ENCODE measurements at regions not wholly inside any gene's neighbourhood (a gene's known extent, or its start where the extent isn't known, plus 50 kb on each side); places are given as distances from the start of the nearest gene placed in this dataset.

DNA sequence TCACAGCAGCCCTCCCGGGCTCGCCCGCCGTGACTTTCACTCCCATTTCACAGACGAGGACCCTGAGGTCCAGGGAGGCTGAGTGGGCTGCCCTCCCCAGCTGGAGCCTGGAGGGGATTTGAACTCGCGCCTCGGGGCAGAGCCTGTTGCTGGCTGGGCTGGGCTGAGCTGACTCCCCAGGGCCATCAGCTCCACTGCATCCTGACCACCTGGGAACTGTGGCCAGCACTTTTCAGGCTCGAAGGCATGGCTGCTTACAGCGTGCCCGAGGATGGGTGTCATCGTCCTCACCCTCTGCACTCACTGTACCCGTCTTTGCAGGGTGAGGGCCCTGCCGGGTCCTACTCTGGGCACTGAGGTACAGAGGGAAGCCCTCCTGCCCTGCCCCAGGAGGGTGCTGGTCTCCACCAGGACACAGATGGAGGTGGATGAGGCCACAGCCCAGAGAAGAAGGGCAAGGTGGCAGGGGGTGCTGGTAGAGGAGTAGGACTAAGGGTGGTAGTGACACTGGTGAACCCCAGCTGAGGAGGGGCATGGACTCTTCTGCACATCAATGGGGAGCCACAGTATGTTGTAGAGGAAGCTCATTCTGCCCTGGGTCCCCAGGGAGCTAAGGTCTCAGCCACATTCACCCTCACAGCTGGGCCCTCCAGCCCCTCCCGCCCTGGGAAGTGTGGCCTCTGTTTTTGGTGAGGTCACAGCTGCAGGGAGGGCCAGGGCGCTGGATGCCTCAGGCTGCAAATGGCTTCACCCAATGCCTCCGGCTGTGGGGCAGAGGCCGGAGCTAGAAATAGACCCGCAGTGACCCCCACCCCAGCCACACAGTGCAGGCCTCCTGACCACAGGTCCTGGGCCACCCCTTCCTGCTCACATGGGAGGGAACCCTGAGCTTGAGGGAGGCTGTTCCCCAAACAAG is 365.1 kb upstream of the SFSWAP start:
- TF ChIP-seq CTCF (optimal IDR thresholded peaks at IDR 0.05 in 1 of 3, IDR thresholded peaks at IDR 0.05 in 1 of 3, conservative IDR thresholded peaks at IDR 0.05 in 1 of 3; ENCODE audit: extremely low read depth in 1 of 3, insufficient read depth in 2 of 3, low read length in 3 of 3) (no peak), EZH2 (IDR thresholded peaks at IDR 0.05; ENCODE audit: low read length) (no peak)

All from keratinocyte (primary cell).